Heart left ventricle (tissue), 16 donors: ENCODE measurements at regions not wholly inside any gene's neighbourhood (a gene's known extent, or its start where the extent isn't known, plus 50 kb on each side); places are given as distances from the start of the nearest gene placed in this dataset.
"Not testable (repeated sequence)": the region's sequence is repeated elsewhere in the genome, so short reads cannot be mapped to it uniquely, and the experiment has no call there.

ENCODE experiments used
- ATAC-seq, 4 donors: fragments of 200-7000 bp; cut with Tn5 transposase; one replicate each; pipeline ENCODE4 v1.9.1; 2020 to 2022; ENCODE audit warnings: moderate library complexity in 4 of 4, mild to moderate bottlenecking in 3 of 4, moderate number of reproducible peaks in 1 of 4
- DNase-seq, 5 donors: peaks; one replicate each; pipeline ENCODE4 v3.0.0-alpha.2; 2020
- H3K27ac ChIP-seq, 12 donors: fragments of 200-600 bp; sonication (generic) in 4 of 12; one replicate each; pipeline versions ENCODE4 v1.5.0 to v1.8.0; 2016 to 2022; ENCODE audit warnings: mild to moderate bottlenecking in 2 of 12
- H3K27me3 ChIP-seq, 9 donors: fragments of 200-600 bp; sonication (generic) in 2 of 9; one replicate each; pipeline versions ENCODE4 v1.5.1 to v1.8.0; 2016 to 2022; ENCODE audit warnings: mild to moderate bottlenecking in 3 of 9
- H3K36me3 ChIP-seq, 9 donors: fragments of 200-600 bp; sonication (generic) in 2 of 9; one replicate each; pipeline versions ENCODE4 v1.5.0 to v1.8.0; 2018 to 2022; ENCODE audit warnings: mild to moderate bottlenecking in 2 of 9
- H3K4me1 ChIP-seq, 12 donors: fragments of 200-600 bp; sonication (generic) in 4 of 12; one replicate each; pipeline versions ENCODE4 v1.5.0 to v1.8.0; 2016 to 2022; ENCODE audit warnings: mild to moderate bottlenecking in 3 of 12
- H3K4me3 ChIP-seq, 12 donors: fragments of 200-600 bp; sonication (generic) in 4 of 12; one replicate each; pipeline versions ENCODE4 v1.5.0 to v1.8.0; 2017 to 2022; ENCODE audit warnings: mild to moderate bottlenecking in 9 of 12, moderate library complexity in 4 of 12
- H3K9me3 ChIP-seq, 12 donors: fragments of 200-600 bp; sonication (generic) in 4 of 12; one replicate each; pipeline versions ENCODE4 v1.5.0 to v1.8.0; 2016 to 2022; ENCODE audit warnings: mild to moderate bottlenecking in 1 of 12
- CTCF ChIP-seq, 12 donors: fragments of 200-600 bp; sonication (generic) in 4 of 12; IDR thresholded peaks; one replicate each; pipeline versions ENCODE4 v1.5.0 to v1.8.0; 2018 to 2022; ENCODE audit warnings: antibody characterized with exemption in 12 of 12, mild to moderate bottlenecking in 5 of 12
- POLR2A ChIP-seq, 2 donors: fragments of 450-650 bp; IDR thresholded peaks; one replicate each; pipeline ENCODE4 v1.6.1; 2017; ENCODE audit warnings: antibody characterized with exemption in 2 of 2, mild to moderate bottlenecking in 2 of 2, moderate library complexity in 2 of 2
- WGBS, 4 donors: extraction: QIAGEN DNeasy Blood & Tissue Kit in 2 of 4; methylation state at CpG; one replicate each; pipeline versions ENCODE4 v1.1.5 to v1.1.7; 2013 to 2018; 5-methylcytosine and 5-hydroxymethylcytosine counted together
- intact Hi-C, 10 donors: fragments of 100-400 bp; cut with DNase I; formaldehyde crosslinking; loops; one replicate each; pipeline versions ENCODE4 v1.11.1 to v1.14.2; 2022
- donor health status: ischemic (EF 13 %, LVEDD 7.1; RV severe dilation, severe dysfunction).
- donor health status: healthy with polysubstance abuse.
- donor health status: DM: no; HTN: yes; CAD: no.
- donor health status: DM: no; HTN: no; CAD: no.
- donor health status: ischemic (EF 25% LVEDD 6.9; RV normal size, moderate dysfunction).
- donor health status: ischemic (EF 25% LVEDD 5.7; RV mildly dilated, moderate dysfunction).
- donor health status: healthy.
- donor health status: DM: yes; HTN: yes; CAD: no.
- donor health status: ischemic (EF 35%, LVEDD 5.7; RV mildly dilated, moderate dysfunction).
- donor health status: nonischemic (EF 11% LVEDD 7.7; RV severe dilation, severe dysfunction).
- donor health status: DM: yes; HTN: yes; CAD: no.
- donor health status: PGD.
- donor health status: ischemic (EF 29% LVEDD 5.4; RV normal size, mild dysfunction).
- donor health status: nonischemic (EF 23%, LVEDD 6.1; RV moderate dilation, normal function).

- Histone ChIP-seq H3K36me3 (no peaks in the 10 kb centered on the region), H3K4me3 (no peak overlapping the region), H3K4me1 (peaks cover 0 to 7% (median 0%) of the 10 kb centered on the region in 12 donors), H3K9me3 (no peaks in the 10 kb centered on the region), H3K27ac (no peak overlapping the region), H3K27me3 (no peaks in the 10 kb centered on the region)
- TF ChIP-seq POLR2A (IDR thresholded peaks at IDR 0.05) (no peak), CTCF (IDR thresholded peaks at IDR 0.05) (no peak)
- intact Hi-C loops, result no loop called here
- DNase-seq (no peak), ATAC-seq (no peak)
- 94 to 98% (median 97%) methylated on average over 3 of the region's 3 CpGs for WGBS, 4 donors
Measured at GRCh38 chr7:142582351-142582750, 166.9 kb upstream of the PRSS1 start.

- peaks cover 0 to 7% (median 0%) of the 10 kb centered on the region in 12 donors for H3K4me1 ChIP-seq
- H3K36me3 ChIP-seq, result no peaks in the 10 kb centered on the region
- WGBS, 4 donors, result 33 to 37% (median 35%) methylated on average over 4 of the region's 4 CpGs
- ATAC-seq, result no peak
- intact Hi-C loops, result no loop called here
- H3K27ac ChIP-seq, result no peak overlapping the region
- no peak overlapping the region for H3K4me3 ChIP-seq
- H3K9me3 ChIP-seq, result no peaks in the 10 kb centered on the region
- no peak for DNase-seq
- no peak for TF ChIP-seq POLR2A (IDR thresholded peaks at IDR 0.05)
- no peak for TF ChIP-seq CTCF (IDR thresholded peaks at IDR 0.05)
- no peaks in the 10 kb centered on the region for H3K27me3 ChIP-seq
Measured at GRCh38 chr7:142581341-142581740, 167.9 kb upstream of the PRSS1 start.

GRCh38 chr7:142579946-142580345, 169.3 kb upstream of the PRSS1 start:
- ATAC-seq (no peak), DNase-seq (no peak)
- H3K4me3 ChIP-seq, result no peak overlapping the region
- peaks cover 0 to 7% (median 0%) of the 10 kb centered on the region in 12 donors for H3K4me1 ChIP-seq
- no peak for TF ChIP-seq POLR2A (IDR thresholded peaks at IDR 0.05)
- no peak for TF ChIP-seq CTCF (IDR thresholded peaks at IDR 0.05)
- H3K27me3 ChIP-seq, result no peaks in the 10 kb centered on the region
- H3K9me3 ChIP-seq, result no peaks in the 10 kb centered on the region
- H3K36me3 ChIP-seq, result no peaks in the 10 kb centered on the region
- WGBS, 4 donors, result 85 to 94% (median 87%) methylated on average over 1 of the region's 1 CpG
- intact Hi-C loops, result no loop called here
- H3K27ac ChIP-seq, result no peak overlapping the region

- 87 to 93% (median 90%) methylated on average over 13 to 25 of the region's 25 CpGs for WGBS, 4 donors
- intact Hi-C loops, result not testable (repeated sequence)
Measured at GRCh38 chr7:142575351-142575750, 173.9 kb upstream of the PRSS1 start.

GRCh38 chr7:142571581-142571980, 177.7 kb upstream of the PRSS1 start:
- Histone ChIP-seq H3K4me3 (no peak overlapping the region), H3K27ac (no peak overlapping the region), H3K36me3 (no peaks in the 10 kb centered on the region), H3K9me3 (no peaks in the 10 kb centered on the region), H3K27me3 (peaks cover 0 to 19% (median 0%) of the 10 kb centered on the region in 9 donors), H3K4me1 (peaks cover 0 to 9% (median 0%) of the 10 kb centered on the region in 12 donors)
- TF ChIP-seq CTCF (IDR thresholded peaks at IDR 0.05), result no peak
- TF ChIP-seq POLR2A (IDR thresholded peaks at IDR 0.05), result no peak
- intact Hi-C loops, result no loop called here
- ATAC-seq, result no peak
- no peak for DNase-seq
- 77 to 84% (median 80%) methylated on average over 3 of the region's 3 CpGs for WGBS, 4 donors

More at GRCh38 chr7:142575351-142575750, 173.9 kb upstream of the PRSS1 start:
- H3K27ac ChIP-seq, H3K9me3 ChIP-seq, ATAC-seq, H3K4me3 ChIP-seq, H3K36me3 ChIP-seq, H3K4me1 ChIP-seq, DNase-seq: not testable (repeated sequence)
- peaks cover 0 to 12% (median 0%) of the 10 kb centered on the region in 9 donors for H3K27me3 ChIP-seq
